Neural cell (in vitro differentiated cells): ENCODE measurements at regions not wholly inside any gene's neighbourhood (a gene's known extent, or its start where the extent isn't known, plus 50 kb on each side); places are given as distances from the start of the nearest gene placed in this dataset.

Experiments
- CTCF ChIP-seq: fragments of 450-650 bp; IDR thresholded peaks from 2 replicates; pipeline ENCODE4 v1.5.1; 2014; ENCODE audit warnings: antibody characterized with exemption, mild to moderate bottlenecking, moderate library complexity; ENCODE audit not compliant: poor library complexity, severe bottlenecking
- EP300 ChIP-seq: fragments of 450-650 bp; conservative IDR thresholded peaks from 2 replicates; pipeline ENCODE4 v1.6.1; 2014; ENCODE audit warnings: antibody characterized with exemption, mild to moderate bottlenecking, moderate library complexity; ENCODE audit not compliant: poor library complexity, severe bottlenecking
- EZH2 ChIP-seq: fragments of 200-600, 300-800 bp; shearing (Covaris generic), sonication (generic); IDR thresholded peaks from 2 replicates; pipeline ENCODE4 v1.6.1; 2014; ENCODE audit warnings: antibody characterized with exemption, low read length, borderline replicate concordance, mild to moderate bottlenecking; ENCODE audit not compliant: insufficient read depth, poor library complexity, severe bottlenecking
- MXI1 ChIP-seq: fragments of 450-650 bp; conservative IDR thresholded peaks from 2 replicates; pipeline ENCODE4 v1.6.1; 2014; ENCODE audit warnings: antibody characterized with exemption, mild to moderate bottlenecking; ENCODE audit not compliant: poor library complexity, severe bottlenecking
- POLR2AphosphoS5 ChIP-seq: IDR thresholded peaks from 2 replicates; pipeline ENCODE4 v1.6.1; 2012
- RAD21 ChIP-seq: fragments of 450-650 bp; conservative IDR thresholded peaks from 2 replicates; pipeline ENCODE4 v1.6.1; 2014; ENCODE audit warnings: antibody characterized with exemption, mild to moderate bottlenecking, moderate library complexity
- REST ChIP-seq: IDR thresholded peaks from 2 replicates; pipeline ENCODE4 v1.6.1; 2012; ENCODE audit warnings: borderline replicate concordance
- SMC3 ChIP-seq: fragments of 450-650 bp; conservative IDR thresholded peaks from 2 replicates; pipeline ENCODE4 v1.6.1; 2014; ENCODE audit warnings: antibody characterized with exemption, mild to moderate bottlenecking, moderate library complexity; ENCODE audit not compliant: poor library complexity
- TAF1 ChIP-seq: IDR thresholded peaks from 2 replicates; pipeline ENCODE4 v1.6.1; 2012; ENCODE audit warnings: low read depth

GRCh38 chr13:50747737-50748350 lies 95.6 kb downstream of the DLEU7 start:
- TF ChIP-seq CTCF (no peak), EZH2 (no peak), POLR2AphosphoS5 (no peak), RAD21 (no peak), TAF1 (no peak), REST (no peak), EP300 (no peak), MXI1 (no peak), SMC3 (no peak)
